Chondrocyte (in vitro differentiated cells): ENCODE measurements at regions not wholly inside any gene's neighbourhood (a gene's known extent, or its start where the extent isn't known, plus 50 kb on each side); places are given as distances from the start of the nearest gene placed in this dataset.
A peak's percentile ranks its signal among the peaks of the same experiment; 100 is the strongest.

Experiments
- DNase-seq: peaks from one replicate; pipeline ENCODE4 v3.0.0; 2021; ENCODE audit warnings: mixed read lengths, low spot score
- H3K27ac Mint-ChIP-seq: one replicate; pipeline ENCODE4 v1.8.0; 2021; ENCODE audit warnings: mild to moderate bottlenecking, moderate library complexity, mixed read lengths; ENCODE audit not compliant: unreplicated experiment
- H3K27me3 Mint-ChIP-seq: 2 replicates; pipeline ENCODE4 v1.8.0; 2021; ENCODE audit warnings: low read depth, mixed read lengths
- H3K36me3 Mint-ChIP-seq: 2 replicates; pipeline ENCODE4 v1.8.0; 2021; ENCODE audit warnings: low read depth, mixed read lengths
- H3K4me1 Mint-ChIP-seq: 2 replicates; pipeline ENCODE4 v1.8.0; 2021; ENCODE audit warnings: low read depth, mild to moderate bottlenecking, mixed read lengths
- H3K4me3 Mint-ChIP-seq: one replicate; pipeline ENCODE4 v1.8.0; 2021; ENCODE audit warnings: mild to moderate bottlenecking, moderate library complexity, mixed read lengths; ENCODE audit not compliant: unreplicated experiment
- H3K9me3 Mint-ChIP-seq: 2 replicates; pipeline ENCODE4 v1.8.0; 2021; ENCODE audit warnings: low read depth, mixed read lengths
- CTCF ChIP-seq: fragments of 200-600 bp; sonication (generic); IDR thresholded peaks from 2 replicates; pipeline ENCODE4 v1.5.0; 2021; ENCODE audit warnings: antibody characterized with exemption, mild to moderate bottlenecking, moderate library complexity

GRCh38 chr13:50757008-50757407 is 86.5 kb downstream of the DLEU7 start:
- peak overlapping the region; percentile 85 for H3K27ac Mint-ChIP-seq
- H3K27me3 Mint-ChIP-seq: no peaks in the 10 kb centered on the region
- peaks cover 14% of the 10 kb centered on the region for H3K9me3 Mint-ChIP-seq
- H3K4me3 Mint-ChIP-seq: no peak overlapping the region
- no peak for DNase-seq
- TF ChIP-seq CTCF: no peak
- peaks cover 16% of the 10 kb centered on the region for H3K4me1 Mint-ChIP-seq
- peaks cover 7% of the 10 kb centered on the region for H3K36me3 Mint-ChIP-seq

DNA sequence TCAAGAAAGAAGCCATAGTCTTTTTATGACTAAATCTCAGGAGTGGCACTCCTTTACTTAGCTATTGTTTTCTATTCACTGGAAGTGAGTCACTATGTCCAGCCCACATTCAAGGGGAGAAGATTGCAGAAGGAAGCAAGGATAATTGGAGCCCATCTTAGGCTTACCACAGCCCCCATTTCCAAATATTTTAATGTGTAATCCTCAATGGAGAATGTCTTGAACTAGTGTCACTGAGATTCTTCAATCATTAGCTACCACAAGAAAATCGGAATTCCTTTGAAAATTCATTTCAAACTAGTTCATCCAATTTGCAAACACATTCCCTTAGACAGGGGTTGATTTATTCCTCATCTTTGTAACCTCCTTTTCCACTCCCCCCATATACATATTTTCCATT is 84.7 kb downstream of the DLEU7 start:
- DNase-seq: no peak
- Mint-ChIP-seq H3K27me3 (no peaks in the 10 kb centered on the region), H3K4me1 (peaks cover 16% of the 10 kb centered on the region), H3K4me3 (no peak overlapping the region), H3K9me3 (peaks cover 14% of the 10 kb centered on the region), H3K36me3 (peaks cover 7% of the 10 kb centered on the region), H3K27ac (no peak overlapping the region)
- TF ChIP-seq CTCF: no peak

DNA sequence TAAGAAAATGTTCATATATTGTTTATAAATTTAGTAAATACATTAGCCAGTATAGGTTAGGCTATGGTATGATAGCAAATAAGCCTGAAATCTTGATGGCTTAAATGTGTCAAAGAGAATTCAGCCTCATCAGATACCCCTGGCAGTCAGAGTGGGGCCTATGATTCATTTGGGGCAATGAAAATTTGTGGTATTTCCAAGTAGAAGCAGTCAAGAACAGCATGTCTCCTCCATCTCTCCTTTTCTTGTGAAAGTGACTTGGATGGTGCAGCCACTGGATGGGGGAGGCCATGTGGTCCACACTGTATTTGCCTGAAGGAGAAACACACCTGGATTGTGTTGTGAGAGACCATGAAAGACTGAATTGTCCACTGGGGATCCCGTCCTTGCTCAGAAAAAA is 82.7 kb downstream of the DLEU7 start:
- H3K36me3 Mint-ChIP-seq: peaks cover 2% of the 10 kb centered on the region
- no peak for TF ChIP-seq CTCF
- peaks cover 16% of the 10 kb centered on the region for H3K4me1 Mint-ChIP-seq
- peaks cover 1% of the 10 kb centered on the region for H3K27me3 Mint-ChIP-seq
- H3K27ac Mint-ChIP-seq: no peak overlapping the region
- no peak overlapping the region for H3K4me3 Mint-ChIP-seq
- H3K9me3 Mint-ChIP-seq: peaks cover 8% of the 10 kb centered on the region
- DNase-seq: no peak

DNA sequence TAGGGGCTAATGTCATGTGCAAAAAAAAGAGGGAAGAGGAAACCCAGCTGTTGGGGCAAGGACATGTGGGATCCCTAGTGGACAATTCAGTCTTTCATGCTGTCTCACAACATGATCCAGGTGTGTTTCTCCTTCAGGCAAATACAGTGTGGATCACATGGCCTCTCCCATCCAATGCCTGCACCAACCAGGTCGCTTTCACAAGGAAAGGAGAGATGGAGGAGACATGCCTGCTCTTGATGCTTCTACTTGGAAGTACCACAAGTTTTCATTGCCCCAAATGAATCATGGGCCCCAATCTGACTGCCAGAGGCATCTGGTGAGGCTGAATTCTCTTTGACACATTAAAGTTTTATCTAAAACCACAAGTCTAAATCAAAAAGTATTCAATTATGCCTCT is 82.1 kb downstream of the DLEU7 start:
- no peak for TF ChIP-seq CTCF
- Mint-ChIP-seq H3K27me3 (peaks cover 1% of the 10 kb centered on the region), H3K4me1 (peaks cover 10% of the 10 kb centered on the region), H3K4me3 (no peak overlapping the region), H3K36me3 (peaks cover 2% of the 10 kb centered on the region), H3K27ac (no peak overlapping the region), H3K9me3 (peaks cover 8% of the 10 kb centered on the region)
- DNase-seq: no peak

DNA sequence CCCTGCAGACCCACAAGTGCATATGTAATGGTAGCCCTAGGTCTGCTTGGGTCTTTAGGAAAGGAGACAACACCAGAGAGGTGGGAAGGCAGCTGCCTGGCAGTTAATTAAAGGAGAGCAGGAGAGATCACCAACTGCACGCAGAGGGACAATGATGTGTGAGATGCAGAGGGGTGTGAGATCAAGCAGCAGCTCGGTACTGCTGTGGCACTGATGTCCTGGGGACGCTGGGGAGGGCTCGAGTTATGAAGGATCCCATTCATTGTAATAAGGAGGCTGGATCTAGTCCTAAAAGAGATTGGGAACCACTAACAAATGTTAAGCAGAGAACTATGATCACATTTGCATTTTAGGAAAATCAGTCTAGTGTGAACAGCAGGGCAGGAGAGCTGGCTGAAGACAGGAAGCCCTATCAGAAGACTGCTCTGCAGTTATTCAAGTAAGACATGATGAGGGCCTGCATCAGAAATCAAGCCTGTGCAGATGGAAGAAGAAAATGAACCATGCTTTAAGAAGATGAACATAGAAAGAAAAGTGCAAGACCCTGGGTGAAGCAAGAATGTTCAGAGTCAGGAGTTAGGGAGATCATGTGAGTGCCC is 80.4 kb downstream of the DLEU7 start:
- H3K9me3 Mint-ChIP-seq: peaks cover 8% of the 10 kb centered on the region
- peaks cover 2% of the 10 kb centered on the region for H3K4me1 Mint-ChIP-seq
- TF ChIP-seq CTCF: no peak
- H3K27me3 Mint-ChIP-seq: peaks cover 1% of the 10 kb centered on the region
- DNase-seq: no peak
- peaks cover 2% of the 10 kb centered on the region for H3K36me3 Mint-ChIP-seq
- H3K4me3 Mint-ChIP-seq: no peak overlapping the region
- H3K27ac Mint-ChIP-seq: no peak overlapping the region
